ENCODE measurements at regions not wholly inside any gene's neighbourhood (a gene's known extent, or its start where the extent isn't known, plus 50 kb on each side); places are given as distances from the start of the nearest gene placed in this dataset.
A peak's percentile ranks its signal among the peaks of the same experiment; 100 is the strongest.

DNA sequence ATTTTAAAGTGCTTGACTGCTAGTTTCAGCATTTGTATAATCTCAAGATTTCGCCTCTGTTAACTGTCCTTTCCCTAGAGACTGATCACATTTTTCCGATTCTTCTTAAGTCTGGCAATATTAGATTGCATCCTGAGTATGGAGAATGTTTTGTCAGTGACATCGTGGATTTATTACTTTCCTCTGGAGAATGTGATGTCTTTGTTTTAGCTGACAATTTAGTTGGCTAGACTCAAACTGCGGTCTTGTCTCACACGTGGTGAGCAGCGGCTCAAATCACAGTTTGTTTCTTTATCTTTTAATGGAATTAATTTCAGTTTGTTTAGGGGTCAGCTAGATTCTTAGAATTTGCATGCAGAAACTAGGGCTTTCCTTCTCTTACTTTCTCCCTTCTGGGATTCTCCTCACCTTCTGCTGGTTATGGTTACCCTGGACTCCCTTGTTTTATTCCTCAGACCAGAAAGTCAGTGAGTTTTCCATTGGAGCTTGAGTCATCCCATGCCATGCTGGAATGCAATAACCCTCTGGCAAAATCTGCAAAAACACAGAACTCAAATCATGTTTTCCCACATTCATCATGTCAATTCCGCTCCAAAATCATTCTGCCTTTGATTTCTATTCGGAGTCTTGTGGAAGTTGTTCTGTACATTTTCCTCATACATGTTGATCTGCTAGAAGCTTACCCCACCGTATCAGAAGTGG lies 327.2 kb upstream of the TRIB2 start:
- Histone ChIP-seq H3K4me2 (ENCODE audit: control insufficient read depth, extremely low read depth, insufficient read depth, low read depth, low read length) (no peak overlapping the region), H3K4me3 (ENCODE audit: control insufficient read depth in 2 of 3, extremely low read depth in 1 of 3, insufficient read depth in 2 of 3, low read depth in 1 of 3, low read length in 3 of 3) (no peak overlapping the region), H3K27ac (ENCODE audit: control insufficient read depth, insufficient read depth, low read length) (no peak overlapping the region), H3K9me3 (ENCODE audit: control insufficient read depth, low read depth, low read length) (no peaks in the 10 kb centered on the region), H3K9me1 (ENCODE audit: control insufficient read depth, extremely low read depth, insufficient read depth, low read length) (no peaks in the 10 kb centered on the region), H3K79me2 (ENCODE audit: control insufficient read depth, insufficient read depth, low read length) (no peaks in the 10 kb centered on the region), H2AFZ (ENCODE audit: control insufficient read depth, low read length) (no peak overlapping the region), H3K4me1 (ENCODE audit: control insufficient read depth, extremely low read depth, insufficient read depth, low read length) (peaks cover 7% of the 10 kb centered on the region), H4K20me1 (ENCODE audit: control insufficient read depth, extremely low read depth, insufficient read depth, low read length) (no peaks in the 10 kb centered on the region), H3K36me3 (ENCODE audit: control insufficient read depth in 2 of 2, extremely low read depth in 1 of 2, insufficient read depth in 2 of 2, low read length in 2 of 2) (no peaks in the 10 kb centered on the region), H3K9ac (ENCODE audit: control insufficient read depth, extremely low read depth, insufficient read depth, low read length) (no peak overlapping the region), H3K27me3 (ENCODE audit: control insufficient read depth, extremely low read depth, insufficient read depth, low read length) (no peaks in the 10 kb centered on the region)
- FAIRE-seq, result peak; percentile 90
- dilution Hi-C loops (cut with MboI; ENCODE audit: extremely low pct_ligation_motif_present, low sequenced_read_pairs), result no loop called here
- DNase-seq (ENCODE audit: low read depth, low spot score), result no peak
- TF ChIP-seq, protein P1, sequence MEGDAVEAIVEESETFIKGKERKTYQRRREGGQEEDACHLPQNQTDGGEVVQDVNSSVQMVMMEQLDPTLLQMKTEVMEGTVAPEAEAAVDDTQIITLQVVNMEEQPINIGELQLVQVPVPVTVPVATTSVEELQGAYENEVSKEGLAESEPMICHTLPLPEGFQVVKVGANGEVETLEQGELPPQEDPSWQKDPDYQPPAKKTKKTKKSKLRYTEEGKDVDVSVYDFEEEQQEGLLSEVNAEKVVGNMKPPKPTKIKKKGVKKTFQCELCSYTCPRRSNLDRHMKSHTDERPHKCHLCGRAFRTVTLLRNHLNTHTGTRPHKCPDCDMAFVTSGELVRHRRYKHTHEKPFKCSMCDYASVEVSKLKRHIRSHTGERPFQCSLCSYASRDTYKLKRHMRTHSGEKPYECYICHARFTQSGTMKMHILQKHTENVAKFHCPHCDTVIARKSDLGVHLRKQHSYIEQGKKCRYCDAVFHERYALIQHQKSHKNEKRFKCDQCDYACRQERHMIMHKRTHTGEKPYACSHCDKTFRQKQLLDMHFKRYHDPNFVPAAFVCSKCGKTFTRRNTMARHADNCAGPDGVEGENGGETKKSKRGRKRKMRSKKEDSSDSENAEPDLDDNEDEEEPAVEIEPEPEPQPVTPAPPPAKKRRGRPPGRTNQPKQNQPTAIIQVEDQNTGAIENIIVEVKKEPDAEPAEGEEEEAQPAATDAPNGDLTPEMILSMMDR (optimal IDR thresholded peaks at IDR 0.05 in 1 of 3, IDR thresholded peaks at IDR 0.05 in 1 of 3, conservative IDR thresholded peaks at IDR 0.05 in 1 of 3; ENCODE audit: extremely low read depth in 1 of 3, insufficient read depth in 2 of 3, low read length in 3 of 3), result no peak
- TF ChIP-seq EZH2 (IDR thresholded peaks at IDR 0.05; ENCODE audit: low read length), result no peak

DNA sequence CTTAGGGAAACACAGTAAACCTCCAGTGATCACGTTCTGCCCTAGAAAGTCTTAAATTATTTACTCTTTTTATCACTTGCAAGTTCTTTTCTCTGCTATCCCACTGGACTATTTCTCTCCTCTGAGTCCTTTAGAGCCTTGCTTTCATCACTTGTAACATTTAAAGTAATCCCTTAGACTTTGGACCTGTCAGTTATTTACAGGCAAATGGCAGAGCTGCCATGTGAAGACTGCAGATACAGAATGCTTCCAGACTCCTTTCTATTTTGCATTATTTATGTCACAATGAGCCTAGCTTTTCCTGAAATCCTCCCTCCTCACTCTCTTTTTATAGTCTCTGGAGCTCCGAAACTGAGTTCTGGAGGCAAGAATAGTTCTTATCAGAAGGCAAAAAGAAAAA lies 325.6 kb upstream of the TRIB2 start:
- no peaks in the 10 kb centered on the region for H3K79me2 ChIP-seq (ENCODE audit: control insufficient read depth, insufficient read depth, low read length)
- no peaks in the 10 kb centered on the region for H4K20me1 ChIP-seq (ENCODE audit: control insufficient read depth, extremely low read depth, insufficient read depth, low read length)
- H3K27me3 ChIP-seq (ENCODE audit: control insufficient read depth, extremely low read depth, insufficient read depth, low read length), result no peaks in the 10 kb centered on the region
- H2AFZ ChIP-seq (ENCODE audit: control insufficient read depth, low read length), result no peak overlapping the region
- H3K4me1 ChIP-seq (ENCODE audit: control insufficient read depth, extremely low read depth, insufficient read depth, low read length), result peaks cover 7% of the 10 kb centered on the region
- no peak for TF ChIP-seq EZH2 (IDR thresholded peaks at IDR 0.05; ENCODE audit: low read length)
- TF ChIP-seq, protein P1 (optimal IDR thresholded peaks at IDR 0.05 in 1 of 3, IDR thresholded peaks at IDR 0.05 in 1 of 3, conservative IDR thresholded peaks at IDR 0.05 in 1 of 3; ENCODE audit: extremely low read depth in 1 of 3, insufficient read depth in 2 of 3, low read length in 3 of 3), result no peak
- H3K4me2 ChIP-seq (ENCODE audit: control insufficient read depth, extremely low read depth, insufficient read depth, low read depth, low read length), result no peak overlapping the region
- DNase-seq (ENCODE audit: low read depth, low spot score), result no peak
- no peak overlapping the region for H3K27ac ChIP-seq (ENCODE audit: control insufficient read depth, insufficient read depth, low read length)
- no peaks in the 10 kb centered on the region for H3K9me3 ChIP-seq (ENCODE audit: control insufficient read depth, low read depth, low read length)
- no peaks in the 10 kb centered on the region for H3K36me3 ChIP-seq (ENCODE audit: control insufficient read depth in 2 of 2, extremely low read depth in 1 of 2, insufficient read depth in 2 of 2, low read length in 2 of 2)
- H3K4me3 ChIP-seq (ENCODE audit: control insufficient read depth in 2 of 3, extremely low read depth in 1 of 3, insufficient read depth in 2 of 3, low read depth in 1 of 3, low read length in 3 of 3), result no peak overlapping the region
- H3K9me1 ChIP-seq (ENCODE audit: control insufficient read depth, extremely low read depth, insufficient read depth, low read length), result no peaks in the 10 kb centered on the region
- H3K9ac ChIP-seq (ENCODE audit: control insufficient read depth, extremely low read depth, insufficient read depth, low read length), result no peak overlapping the region
- no peak for FAIRE-seq
- dilution Hi-C loops (cut with MboI; ENCODE audit: extremely low pct_ligation_motif_present, low sequenced_read_pairs), result no loop called here
